Endothelial cell of hepatic sinusoid (primary cell): ENCODE measurements at regions not wholly inside any gene's neighbourhood (a gene's known extent, or its start where the extent isn't known, plus 50 kb on each side); places are given as distances from the start of the nearest gene placed in this dataset.
"Not testable (repeated sequence)": the region's sequence is repeated elsewhere in the genome, so short reads cannot be mapped to it uniquely, and the experiment has no call there.

Source experiments
- in situ Hi-C: cut with HindIII; loops from 2 replicates; pipeline ENCODE4 v1.10.0; 2017; ENCODE audit warnings: low sequenced_read_pairs

- in situ Hi-C loops: no loop called here
Measured at GRCh38 chr2:72032481-72033041, 115.1 kb downstream of the CYP26B1 start.

- in situ Hi-C loops: no loop called here
Measured at GRCh38 chr2:72031346-72032110, 116.1 kb downstream of the CYP26B1 start.

DNA sequence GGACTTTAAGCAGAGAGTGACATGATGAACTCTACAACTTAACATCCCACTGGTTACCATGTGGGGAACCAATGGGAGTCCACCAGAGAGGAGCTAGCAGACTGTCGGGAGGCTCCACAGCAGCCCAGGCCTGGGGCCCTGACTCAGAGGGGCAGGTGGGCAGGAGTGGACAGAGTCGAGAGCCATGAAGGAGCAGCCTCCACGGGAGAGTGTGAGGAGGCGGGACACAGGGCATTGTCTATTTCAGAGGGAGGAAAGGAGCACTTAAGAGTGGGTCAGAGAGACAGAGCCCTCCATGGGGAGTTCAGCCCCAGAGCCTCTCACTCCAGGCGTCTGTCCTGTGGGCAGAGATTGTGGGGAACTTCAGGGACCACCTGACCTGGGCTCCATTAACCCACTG, 118.7 kb downstream of the CYP26B1 start:
- in situ Hi-C loops: no loop called here

GRCh38 chr2:72028351-72028995, 119.2 kb downstream of the CYP26B1 start:
- in situ Hi-C loops: no loop called here

- in situ Hi-C loops: no loop called here
Measured at GRCh38 chr2:72027426-72028161, 120.1 kb downstream of the CYP26B1 start.

DNA sequence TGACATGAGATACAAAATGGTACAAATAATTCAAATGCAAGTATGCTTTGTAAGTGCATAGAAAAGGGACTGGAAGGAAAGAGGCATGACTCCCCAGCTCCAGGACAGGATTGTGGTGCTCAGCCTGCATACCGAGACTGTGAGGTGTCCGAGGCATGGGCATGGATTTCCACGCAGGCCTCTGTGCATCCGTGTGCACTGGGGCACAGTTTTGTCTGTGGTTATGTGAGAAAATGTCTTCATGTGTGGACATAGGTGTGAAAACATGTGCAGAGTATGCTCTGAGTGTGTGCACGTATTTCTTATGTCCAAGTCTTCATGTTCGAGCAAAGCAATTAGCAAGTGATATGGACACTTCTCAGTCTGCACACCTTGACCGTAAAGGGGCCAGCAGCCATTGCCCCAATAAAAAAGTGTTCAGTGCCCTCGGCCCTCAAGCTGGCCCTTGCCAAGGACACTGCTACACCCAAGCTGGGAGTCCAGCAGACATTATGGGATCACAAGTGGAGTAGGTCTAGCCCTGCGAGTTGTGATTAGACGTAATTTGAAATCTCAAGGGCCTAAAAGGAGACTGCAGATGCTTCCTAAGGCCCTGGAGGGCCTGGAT, 120.7 kb downstream of the CYP26B1 start:
- in situ Hi-C loops: no loop called here

GRCh38 chr2:72024451-72025175, 123.0 kb downstream of the CYP26B1 start:
- in situ Hi-C loops: no loop called here

DNA sequence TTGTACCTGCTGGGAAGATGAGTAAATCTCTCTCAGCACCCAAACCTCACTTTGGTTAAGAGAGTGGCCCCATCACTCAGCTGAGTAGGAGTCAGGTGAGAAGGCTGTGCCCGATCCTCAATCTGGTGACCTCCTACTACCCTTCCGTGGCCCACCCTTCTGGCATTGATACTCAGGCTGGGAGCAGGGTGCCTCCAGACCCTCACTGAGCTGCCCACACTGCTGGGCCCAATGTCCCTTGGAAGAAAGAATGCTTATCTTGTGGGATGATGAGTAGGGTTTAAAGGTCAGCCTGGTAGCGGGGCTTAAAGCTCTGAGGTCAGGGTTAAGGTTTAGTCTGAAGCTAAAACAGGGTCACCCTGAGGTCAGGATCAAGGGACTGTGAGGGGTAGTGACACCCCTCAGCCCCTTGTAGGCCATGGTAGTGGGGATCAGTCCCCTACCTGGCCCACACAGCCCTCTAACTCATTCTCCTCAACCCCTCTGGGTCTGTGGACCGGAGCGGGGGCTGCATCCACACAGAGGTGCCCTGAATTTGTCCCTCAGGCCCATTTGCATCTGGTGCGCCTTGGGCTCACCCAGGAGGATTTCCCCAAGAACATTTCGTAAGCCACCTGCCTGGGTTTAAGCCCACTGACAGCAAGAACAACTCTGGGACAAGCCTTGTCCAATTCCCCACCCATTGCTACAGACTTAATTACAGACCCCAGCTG, 123.8 kb downstream of the CYP26B1 start:
- in situ Hi-C loops: no loop called here

DNA sequence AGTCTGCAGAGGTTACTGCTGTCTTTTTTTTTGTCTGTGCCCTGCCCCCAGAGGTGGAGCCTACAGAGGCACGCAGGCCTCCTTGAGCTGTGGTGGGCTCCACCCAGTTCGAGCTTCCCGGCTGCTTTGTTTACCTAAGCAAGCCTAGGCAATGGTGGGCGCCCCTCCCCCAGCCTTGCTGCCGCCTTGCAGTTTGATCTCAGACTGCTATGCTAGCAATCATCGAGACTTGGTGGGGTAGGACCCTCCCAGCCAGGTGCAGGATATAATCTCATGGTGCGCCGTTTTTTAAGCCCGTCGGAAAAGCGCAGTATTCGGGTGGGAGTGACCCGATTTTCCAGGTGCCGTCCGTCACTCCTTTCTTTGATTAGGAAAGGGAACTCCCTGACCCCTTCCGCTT, 126.3 kb downstream of the CYP26B1 start:
- in situ Hi-C loops: not testable (repeated sequence)

DNA sequence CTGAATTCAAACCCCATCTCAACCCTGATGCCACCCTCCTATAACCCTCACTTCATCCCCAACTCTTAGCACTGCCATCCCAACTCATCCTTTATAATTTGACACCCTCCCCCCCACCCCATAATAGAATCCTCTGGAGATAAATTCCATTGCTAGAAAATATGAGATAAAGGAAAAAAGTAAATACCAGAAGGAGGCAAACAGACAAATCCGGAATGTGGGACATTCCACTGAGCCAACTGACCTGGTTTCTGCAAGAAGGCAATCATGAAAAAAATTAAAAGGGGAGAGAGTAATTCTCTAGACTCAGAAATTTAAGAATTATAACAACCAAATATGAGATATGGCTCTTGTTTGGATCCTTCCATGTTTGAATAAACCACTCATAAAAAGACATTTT, 132.4 kb downstream of the CYP26B1 start:
- in situ Hi-C loops: no loop called here

GRCh38 chr2:72014831-72015230, 132.8 kb downstream of the CYP26B1 start:
- in situ Hi-C loops: no loop called here

GRCh38 chr2:72013726-72014125, 133.9 kb downstream of the CYP26B1 start:
- in situ Hi-C loops: no loop called here

DNA sequence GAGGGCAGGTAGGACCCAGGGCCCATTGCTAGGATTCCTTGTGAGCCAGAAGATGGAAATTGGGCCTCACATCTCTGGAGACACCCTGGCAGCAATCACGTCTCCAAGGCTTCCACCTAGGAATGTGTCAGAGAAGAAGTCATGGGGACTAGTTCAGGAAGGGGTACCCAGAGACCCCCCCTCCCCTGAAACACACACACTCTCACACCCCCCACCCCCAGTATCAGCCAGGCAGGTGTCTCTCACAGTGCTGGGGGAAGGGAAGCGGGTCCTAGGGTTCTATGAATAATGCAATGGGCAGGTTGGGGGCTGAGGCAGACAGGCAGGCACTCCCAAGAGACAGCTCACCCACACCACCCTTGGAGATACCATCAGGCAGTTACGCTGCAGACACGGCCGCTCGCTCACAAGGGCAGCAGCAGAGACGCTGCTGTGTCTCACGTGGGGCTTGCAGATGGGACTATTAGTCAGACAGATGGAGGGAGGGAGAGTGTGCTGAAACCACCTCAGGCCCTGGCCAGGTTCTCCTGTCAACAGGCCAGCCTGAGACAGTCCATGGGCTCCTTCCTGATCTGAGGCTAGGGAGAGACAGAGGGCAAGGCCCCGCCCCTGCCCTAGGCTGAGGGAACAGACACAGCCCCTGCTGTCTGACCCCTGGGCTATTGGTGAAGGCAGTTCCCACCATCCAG, 134.6 kb downstream of the CYP26B1 start:
- in situ Hi-C loops: no loop called here

GRCh38 chr2:72011791-72012190, 135.9 kb downstream of the CYP26B1 start:
- in situ Hi-C loops: no loop called here

- in situ Hi-C loops: no loop called here
Measured at GRCh38 chr2:72011370-72011689, 136.3 kb downstream of the CYP26B1 start.

- in situ Hi-C loops: no loop called here
Measured at GRCh38 chr2:72010647-72011369, 136.9 kb downstream of the CYP26B1 start.

GRCh38 chr2:72008608-72009007, 139.1 kb downstream of the CYP26B1 start:
- in situ Hi-C loops: no loop called here

DNA sequence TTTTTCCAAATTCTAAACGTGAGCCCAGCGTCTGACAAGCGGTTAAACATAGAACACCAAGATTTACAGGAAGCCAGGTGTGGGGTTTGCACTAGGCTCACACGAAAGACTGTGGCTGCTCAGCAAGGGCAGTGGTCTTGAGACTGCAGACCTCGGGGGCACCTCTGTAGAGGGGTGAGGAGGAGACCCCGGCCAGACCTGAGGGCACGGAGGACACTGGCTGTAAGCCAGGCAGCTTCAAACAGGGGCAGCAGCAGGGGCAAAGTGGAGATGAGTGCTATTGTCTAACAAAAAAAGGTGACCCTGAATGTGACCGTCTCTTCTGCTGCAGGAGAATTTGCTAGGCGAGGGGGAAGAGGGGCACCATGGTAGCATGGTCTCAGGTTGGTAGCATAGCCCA, 140.3 kb downstream of the CYP26B1 start:
- in situ Hi-C loops: no loop called here
